Renal cortical epithelial cell (primary cell): ENCODE measurements at regions not wholly inside any gene's neighbourhood (a gene's known extent, or its start where the extent isn't known, plus 50 kb on each side); places are given as distances from the start of the nearest gene placed in this dataset.
"Not testable (repeated sequence)": the region's sequence is repeated elsewhere in the genome, so short reads cannot be mapped to it uniquely, and the experiment has no call there.

Source experiments
- DNase-seq: peaks from one replicate; pipeline ENCODE4 v3.0.0-alpha.2; 2011; ENCODE audit warnings: low read depth

- no peak for DNase-seq
These were observed 159.9 kb upstream of the FER start for GRCh38 chr5:108587821-108588220.

- DNase-seq: no peak
These were observed 166.7 kb upstream of the FER start for GRCh38 chr5:108581026-108581425.

- no peak for DNase-seq
These were observed 168.5 kb upstream of the FER start for GRCh38 chr5:108579236-108579635.

- no peak for DNase-seq
These were observed 168.9 kb upstream of the FER start for GRCh38 chr5:108578791-108579190.

GRCh38 chr5:108567429-108567828 is 180.3 kb upstream of the FER start:
- no peak for DNase-seq

- DNase-seq: no peak
These were observed 182.5 kb upstream of the FBXL17 start for GRCh38 chr5:108564441-108564840.

GRCh38 chr5:108562205-108562454 is 180.2 kb upstream of the FBXL17 start:
- DNase-seq: no peak

- no peak for DNase-seq
These were observed 179.7 kb upstream of the FBXL17 start for GRCh38 chr5:108561416-108562204.

- no peak for DNase-seq
These were observed 178.7 kb upstream of the FBXL17 start for GRCh38 chr5:108560581-108560980.

- DNase-seq: no peak
These were observed 178.3 kb upstream of the FBXL17 start for GRCh38 chr5:108560166-108560565.

- not testable (repeated sequence) for DNase-seq
These were observed 176.9 kb upstream of the FBXL17 start for GRCh38 chr5:108558840-108559239.

- DNase-seq: not testable (repeated sequence)
These were observed 176.2 kb upstream of the FBXL17 start for GRCh38 chr5:108558142-108558541.

- no peak for DNase-seq
These were observed 175.8 kb upstream of the FBXL17 start for GRCh38 chr5:108557686-108558085.

- no peak for DNase-seq
These were observed 174.7 kb upstream of the FBXL17 start for GRCh38 chr5:108556441-108557145.

GRCh38 chr5:108548684-108549596 is 167.0 kb upstream of the FBXL17 start:
- DNase-seq: no peak

GRCh38 chr5:108546939-108547338 is 165.0 kb upstream of the FBXL17 start:
- DNase-seq: no peak

- no peak for DNase-seq
These were observed 163.4 kb upstream of the FBXL17 start for GRCh38 chr5:108545301-108545700.

GRCh38 chr5:108543486-108543885 is 161.6 kb upstream of the FBXL17 start:
- DNase-seq: no peak

- DNase-seq: no peak
These were observed 159.9 kb upstream of the FBXL17 start for GRCh38 chr5:108541836-108542235.

- DNase-seq: no peak
These were observed 154.4 kb upstream of the FBXL17 start for GRCh38 chr5:108536321-108536720.

- not testable (repeated sequence) for DNase-seq
These were observed 150.2 kb upstream of the FBXL17 start for GRCh38 chr5:108532129-108532445.

GRCh38 chr5:108531367-108532128 is 149.7 kb upstream of the FBXL17 start:
- DNase-seq: no peak
